UCSD-AML1 (cell line): ENCODE measurements at regions not wholly inside any gene's neighbourhood (a gene's known extent, or its start where the extent isn't known, plus 50 kb on each side); places are given as distances from the start of the nearest gene placed in this dataset.
"Not testable (repeated sequence)": the region's sequence is repeated elsewhere in the genome, so short reads cannot be mapped to it uniquely, and the experiment has no call there.

Source experiments
- DNase-seq: peaks from one replicate; lab custom pipeline; 2025; ENCODE audit not compliant: unreplicated experiment; lab: John Stamatoyannopoulos, UW

DNA sequence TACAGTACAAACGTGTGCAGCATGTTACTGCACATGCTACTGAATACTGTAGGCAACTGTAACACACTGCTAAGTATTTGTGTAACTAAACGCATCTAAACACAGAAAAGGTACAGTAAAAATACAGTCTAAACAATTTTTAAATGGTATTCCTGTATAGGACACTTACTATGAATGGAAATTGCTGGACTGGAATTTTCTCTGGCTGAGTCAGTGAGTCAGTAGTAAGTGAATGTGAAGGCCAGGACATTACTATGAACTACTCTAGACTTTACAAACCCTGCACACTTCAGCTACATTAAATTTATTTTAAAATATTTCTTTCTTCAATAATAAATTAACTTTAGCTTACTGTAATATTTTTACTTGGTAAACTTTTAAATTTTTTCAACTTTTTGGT, 225.0 kb upstream of the TENT5A start:
- no peak for DNase-seq

DNA sequence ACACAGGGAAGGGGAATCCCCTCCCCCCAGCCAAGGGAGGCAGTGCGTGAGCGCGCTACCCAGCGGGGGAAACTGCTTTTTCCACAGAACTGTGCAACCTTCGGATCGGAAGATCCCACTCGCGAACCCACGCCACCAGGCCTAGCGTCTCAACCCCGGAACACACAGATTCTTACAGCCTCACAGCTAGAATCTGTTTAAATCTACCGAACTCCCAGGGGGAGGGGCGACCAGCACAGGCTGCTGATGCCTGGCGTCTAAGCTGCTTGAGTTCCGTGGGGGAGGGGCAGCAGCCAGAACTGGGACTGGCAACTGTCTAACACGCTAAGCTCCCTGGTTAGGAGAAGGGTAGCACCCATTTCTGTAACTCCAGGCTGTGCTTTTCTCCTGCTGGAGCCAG, 217.3 kb upstream of the TENT5A start:
- DNase-seq: no peak

DNA sequence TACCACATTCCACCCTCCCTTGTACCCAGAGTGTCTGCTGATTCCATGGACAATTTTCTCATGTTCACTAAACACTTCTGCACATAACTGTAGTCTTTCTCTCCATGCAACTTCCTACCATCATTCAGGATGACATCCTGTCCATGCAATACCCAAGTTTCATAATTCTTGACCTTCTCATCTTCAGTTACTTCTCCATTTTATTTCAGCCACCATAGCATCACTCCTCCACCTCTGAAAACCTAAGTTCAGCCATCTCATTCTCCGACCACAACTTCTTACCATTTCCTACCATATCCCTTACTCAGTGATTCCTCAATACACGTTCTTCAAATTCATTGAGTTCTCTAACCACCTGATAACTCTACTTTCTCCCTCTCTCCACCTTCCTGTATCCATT, 216.5 kb upstream of the TENT5A start:
- no peak for DNase-seq

DNA sequence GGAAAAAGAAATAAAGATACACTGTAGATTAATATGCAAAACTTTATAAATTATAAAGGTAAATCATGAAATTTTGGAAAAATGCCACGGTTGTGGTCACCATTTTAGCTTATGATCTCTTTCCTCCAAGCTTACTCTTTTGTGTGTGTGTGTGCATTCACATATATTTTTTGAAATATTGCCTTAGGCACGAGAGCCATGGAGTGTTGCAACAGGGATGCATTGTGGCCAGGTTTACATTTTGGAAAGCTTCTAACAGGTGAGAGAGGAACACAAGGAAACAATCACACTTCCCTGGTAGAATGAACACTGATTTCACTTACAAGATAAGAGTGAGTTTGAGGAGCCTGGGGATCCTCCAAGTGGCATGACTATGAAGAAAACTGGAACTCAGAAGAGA, 214.5 kb upstream of the TENT5A start:
- DNase-seq: no peak

DNA sequence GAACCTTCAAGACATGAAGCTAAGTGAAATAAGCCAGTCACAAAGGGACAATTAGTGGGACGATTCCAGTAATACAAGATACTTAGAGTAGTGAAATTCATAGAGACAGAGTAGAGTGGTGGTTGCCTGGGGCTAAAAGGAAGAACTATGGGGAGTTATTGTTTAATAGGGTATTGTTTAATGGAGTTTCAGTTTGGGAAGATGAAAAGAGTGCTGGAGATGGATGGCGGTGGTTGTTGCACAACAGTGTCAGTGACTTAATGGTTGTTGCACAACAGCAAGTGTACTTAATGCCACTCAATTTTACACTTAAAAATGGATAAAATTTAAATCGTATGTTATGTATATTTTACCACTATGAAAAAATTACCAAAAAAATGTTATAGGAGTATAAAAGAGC, 209.7 kb upstream of the TENT5A start:
- DNase-seq: no peak

DNA sequence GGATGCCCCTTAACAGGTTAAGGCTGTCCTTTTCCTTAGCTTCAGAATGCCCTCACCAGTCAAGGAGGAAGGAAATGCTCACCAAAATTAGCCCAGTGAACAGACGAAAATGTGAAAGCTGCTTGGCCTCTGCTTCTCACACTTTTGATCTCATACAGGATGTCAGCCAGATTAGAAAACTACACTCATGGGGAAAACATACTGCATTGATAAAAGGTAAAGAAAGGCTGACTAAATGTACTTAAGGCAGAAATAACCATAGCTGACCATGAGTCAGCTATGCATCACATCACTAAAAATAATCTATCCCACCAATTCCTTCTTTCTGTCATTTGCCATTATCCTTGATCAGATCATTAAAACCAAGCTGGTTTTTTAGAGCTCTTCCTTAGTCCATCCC, 198.4 kb upstream of the TENT5A start:
- no peak for DNase-seq

DNA sequence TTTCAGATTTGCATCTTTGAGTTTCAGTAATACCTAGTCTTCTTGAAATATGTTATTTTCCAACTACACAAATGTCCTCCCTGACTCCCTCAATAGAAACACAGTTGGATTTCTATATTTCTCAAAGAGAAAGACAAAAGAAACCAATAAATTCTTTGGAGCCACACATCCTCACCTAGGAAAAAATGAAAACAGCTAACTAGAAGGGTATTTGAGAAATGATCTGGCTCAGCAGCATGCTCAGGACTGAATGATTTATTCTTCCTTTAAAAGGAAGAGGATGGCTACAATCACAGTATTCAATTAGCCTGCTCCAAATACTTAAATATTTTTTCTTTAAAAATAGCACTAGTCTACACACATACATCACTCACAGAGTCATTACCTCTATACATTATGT, 196.4 kb upstream of the TENT5A start:
- DNase-seq: no peak

DNA sequence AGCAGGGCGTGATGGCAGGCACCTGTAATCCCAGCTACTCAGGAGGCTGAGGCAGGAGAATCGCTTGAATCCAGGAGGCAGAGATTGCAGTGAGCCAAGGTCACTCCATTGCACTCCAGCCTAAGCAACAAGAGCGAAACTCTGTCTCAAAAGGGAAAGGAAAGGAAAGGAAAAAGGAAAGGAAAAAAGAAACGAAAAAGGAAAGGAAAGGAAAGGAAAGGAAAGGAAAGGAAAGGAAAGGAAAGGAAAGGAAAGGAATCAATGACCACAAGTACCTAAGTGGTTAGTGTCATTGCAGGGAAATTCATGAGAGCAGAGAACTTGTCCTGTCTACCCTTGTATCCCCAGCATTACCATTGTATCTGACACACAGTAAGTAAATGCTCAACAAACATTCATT, 195.7 kb upstream of the TENT5A start:
- not testable (repeated sequence) for DNase-seq

DNA sequence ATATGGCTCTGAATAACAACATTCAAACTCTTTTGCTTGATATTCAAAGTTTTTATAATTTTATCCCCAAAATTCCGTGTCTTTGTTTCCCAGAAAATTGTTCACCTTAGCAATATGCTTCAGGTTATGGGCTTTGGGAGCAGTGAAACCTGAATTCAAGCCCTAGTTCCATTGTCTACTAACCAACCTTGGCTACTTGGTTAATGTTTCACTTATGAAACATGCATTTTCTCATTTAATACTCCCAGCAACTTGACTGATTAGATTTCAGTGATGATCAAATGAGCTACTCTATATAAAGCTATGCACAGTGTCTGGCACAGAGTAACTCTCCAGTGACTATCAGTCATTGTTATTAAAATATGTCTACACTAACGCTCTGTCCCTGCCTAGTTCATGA, 192.2 kb upstream of the TENT5A start:
- no peak for DNase-seq

DNA sequence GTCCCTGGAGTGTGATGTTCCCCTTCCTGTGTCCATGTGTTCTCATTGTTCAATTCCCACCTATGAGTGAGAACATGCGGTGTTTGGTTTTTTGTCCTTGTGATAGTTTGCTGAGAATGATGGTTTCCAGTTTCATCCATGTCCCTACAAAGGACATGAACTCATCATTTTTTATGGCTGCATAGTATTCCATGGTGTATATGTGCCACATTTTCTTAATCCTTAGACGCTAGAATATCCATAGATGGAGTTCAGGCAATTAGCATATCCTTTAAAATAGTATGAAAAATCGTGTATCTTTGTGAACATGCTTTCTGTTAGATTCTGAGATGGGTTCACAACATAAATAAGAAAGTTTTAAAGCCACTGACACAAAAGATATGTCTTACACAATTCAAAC, 190.4 kb upstream of the TENT5A start:
- DNase-seq: not testable (repeated sequence)

DNA sequence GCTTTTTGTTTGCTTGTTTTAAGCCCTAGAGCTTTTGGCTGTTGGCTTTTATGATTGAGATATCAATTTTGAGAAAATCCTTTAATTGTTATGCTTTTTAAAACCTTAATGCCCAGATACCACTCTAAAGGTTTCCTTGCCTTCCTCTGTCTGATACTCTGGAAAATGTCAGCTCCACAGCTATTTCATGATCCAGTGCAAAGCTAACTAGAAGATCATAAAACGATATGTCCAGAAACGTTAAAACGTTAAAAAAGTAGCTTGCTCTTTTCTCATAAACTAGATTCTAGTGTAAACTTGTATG, 189.5 kb upstream of the TENT5A start:
- no peak for DNase-seq

DNA sequence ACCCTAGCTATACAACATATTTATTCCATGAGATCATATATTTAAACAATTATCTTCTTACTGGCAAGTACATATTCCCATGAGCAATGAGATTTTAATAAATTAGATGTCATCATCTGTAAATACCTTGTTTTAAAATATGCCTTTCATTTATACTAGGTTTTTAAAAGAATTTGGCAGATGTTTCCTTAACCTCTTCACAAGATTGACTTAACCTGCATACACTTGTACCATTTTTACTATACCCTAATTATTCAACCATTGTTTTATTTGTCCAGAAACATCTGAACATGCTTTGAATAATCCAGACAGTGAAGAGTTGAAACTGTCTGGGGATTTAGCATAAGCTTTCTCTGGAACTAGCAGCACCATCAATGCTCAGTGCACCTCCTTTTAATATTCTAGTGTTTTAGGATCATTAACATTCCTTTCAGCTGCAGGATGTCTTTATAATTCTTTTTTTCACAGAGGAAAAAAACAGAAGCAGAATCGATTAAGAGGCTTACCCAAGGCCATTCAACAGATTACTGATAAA, 188.0 kb upstream of the TENT5A start:
- no peak for DNase-seq

DNA sequence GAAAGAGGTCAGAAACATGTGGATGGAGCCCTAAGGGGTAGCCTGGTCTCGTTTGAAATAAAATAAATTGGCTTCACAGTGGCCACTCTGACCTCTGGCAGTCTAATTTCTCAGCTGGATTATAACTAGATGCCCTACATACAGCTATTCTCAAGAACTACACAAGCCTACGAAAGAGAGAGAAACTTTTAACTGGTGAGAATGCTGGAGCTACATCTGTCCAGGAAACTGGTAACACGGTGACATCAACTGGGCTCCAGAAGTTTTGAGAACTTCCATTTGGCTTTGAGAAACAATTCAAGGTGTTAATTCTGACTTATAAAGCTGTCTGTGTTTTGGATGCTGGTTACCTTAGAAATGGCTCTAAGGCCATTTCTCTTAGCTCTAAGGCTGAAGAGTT, 187.3 kb upstream of the TENT5A start:
- DNase-seq: no peak

DNA sequence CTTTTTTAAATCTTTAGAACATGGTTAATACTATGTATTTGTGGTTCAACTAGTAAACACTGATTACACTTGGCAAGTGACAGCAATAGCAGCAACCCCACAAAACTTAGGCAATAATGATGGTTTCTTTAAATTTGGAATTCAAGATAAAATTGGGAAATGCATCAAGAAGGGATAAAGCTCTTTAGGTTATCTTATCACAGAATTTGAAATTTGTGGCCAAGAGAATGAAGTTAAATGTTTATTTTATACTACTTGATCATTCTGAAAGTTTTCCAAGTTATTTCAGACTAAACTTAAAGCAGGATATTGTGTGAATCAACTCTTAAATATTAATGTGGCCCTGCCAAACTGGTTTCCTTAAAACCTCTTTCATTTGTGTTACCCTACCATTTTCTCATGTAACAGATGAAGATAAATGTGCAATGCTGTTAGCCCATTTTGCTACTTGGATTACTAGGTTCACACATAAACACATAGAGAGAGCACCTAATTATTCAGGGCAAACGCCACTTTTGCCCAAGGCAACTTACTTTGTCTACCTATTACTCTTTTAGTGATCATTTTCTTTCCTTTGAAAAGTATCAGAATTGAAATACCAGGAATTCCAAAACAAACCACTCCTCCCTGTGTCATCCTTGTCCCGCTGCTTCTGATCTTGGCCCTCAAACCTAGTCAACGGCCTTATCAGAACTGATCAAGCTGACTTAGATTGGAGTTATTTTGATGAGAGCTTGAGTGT, 186.7 kb upstream of the TENT5A start:
- DNase-seq: no peak

DNA sequence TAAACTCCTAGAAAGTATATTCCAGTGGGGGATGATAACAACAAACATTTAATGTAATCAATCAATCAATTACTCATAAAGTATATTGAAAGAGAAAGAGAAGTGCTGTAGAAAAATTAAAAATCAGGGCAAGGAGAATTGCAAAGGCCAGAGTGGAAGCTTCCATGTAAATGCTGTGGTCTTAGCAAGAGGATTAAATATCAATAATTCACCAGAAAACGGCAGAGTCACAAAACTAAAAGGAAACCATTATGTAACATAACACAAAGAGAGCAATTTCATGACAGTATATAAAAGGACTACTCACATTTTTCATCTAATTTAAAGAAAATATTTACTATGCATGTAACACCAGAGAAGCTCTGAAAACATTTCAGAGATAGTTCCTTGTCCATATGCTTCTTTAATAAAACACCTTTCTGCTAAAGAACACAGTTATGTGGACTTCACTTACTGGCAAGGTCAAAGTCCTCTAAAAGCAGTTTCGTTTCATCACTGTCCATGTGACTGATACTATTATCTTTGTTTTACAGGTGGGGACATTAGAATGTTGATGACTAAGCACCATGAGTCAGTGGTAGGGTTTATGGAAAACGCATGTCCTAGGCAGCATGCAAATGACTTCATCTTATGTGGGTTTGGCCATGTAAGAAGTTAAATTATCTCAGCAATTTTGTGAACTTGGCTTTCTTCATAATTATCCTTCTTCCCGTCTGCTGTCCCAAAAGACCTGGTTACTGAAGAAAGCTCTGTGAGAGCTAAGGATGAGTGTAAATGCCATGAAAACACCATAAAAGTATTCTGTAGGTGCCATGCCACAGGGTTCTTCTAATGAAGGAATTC, 185.8 kb upstream of the TENT5A start:
- DNase-seq: no peak

DNA sequence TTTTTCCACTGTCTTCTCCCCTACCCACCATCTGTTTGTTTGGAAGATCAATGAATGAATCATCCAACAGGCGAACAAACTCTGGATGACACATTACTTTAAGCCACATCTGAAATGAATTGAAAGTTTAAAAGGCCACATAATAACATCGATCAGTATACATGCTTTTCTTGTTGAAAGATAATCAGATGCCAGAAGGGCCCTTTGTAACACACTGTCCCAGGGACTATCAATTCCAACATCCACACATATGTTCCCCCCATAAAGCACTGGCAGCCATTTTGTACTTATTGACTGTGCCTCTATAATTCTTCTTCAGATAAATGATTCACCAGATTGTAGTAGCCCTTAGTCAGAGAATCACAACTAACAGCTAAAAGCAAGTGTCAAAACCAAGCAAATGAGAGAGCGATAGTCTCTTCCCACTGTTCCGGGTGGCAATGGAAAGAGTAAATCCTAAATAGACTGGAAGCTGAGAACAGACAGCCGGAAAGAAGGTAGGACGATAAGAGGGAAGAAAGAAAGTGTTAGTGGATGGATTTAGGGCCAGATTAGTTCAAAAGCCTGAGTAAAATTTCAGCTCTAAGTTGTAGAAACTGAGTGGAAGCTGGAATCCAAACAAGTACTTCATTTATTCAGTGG, 184.9 kb upstream of the TENT5A start:
- DNase-seq: no peak

DNA sequence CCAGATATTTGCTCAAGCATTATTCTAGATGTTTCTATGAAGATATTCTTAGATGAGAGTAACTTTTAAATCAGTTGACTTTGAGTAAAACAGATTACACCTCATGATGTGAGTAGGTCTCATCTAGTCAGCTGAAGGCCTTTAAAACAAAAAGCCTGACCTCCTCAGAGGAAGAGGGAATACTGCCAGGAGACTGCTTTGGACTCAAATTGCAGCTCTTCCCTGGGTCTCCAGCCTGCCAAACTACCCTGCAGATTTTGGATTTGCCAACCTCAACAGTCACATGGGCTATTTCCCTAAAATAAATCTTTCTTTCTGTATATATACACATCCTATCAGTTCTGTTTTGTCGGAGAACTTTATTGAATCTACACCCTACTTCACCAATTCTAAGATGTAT, 182.5 kb upstream of the TENT5A start:
- DNase-seq: no peak

DNA sequence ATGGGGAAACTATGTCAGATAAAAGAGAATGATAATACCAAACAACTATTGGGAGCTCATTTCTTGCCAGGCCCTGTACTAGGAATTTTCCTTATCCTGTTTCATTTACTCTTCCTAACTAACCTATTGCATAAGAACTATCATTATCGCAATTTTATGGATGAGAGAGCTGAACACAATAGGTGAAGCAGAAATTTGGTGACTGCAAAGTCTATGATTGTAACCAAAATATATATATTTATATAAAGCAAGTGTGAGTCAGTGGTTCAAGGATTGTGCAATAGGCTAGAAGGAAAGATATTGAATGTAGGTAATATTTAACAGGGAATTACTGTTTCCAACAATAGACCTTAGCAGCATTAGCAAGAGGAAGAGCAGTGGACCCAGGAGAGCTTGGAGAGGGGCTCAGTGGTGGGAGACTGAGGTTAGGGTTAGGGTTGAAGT, 181.1 kb upstream of the TENT5A start:
- DNase-seq: no peak

DNA sequence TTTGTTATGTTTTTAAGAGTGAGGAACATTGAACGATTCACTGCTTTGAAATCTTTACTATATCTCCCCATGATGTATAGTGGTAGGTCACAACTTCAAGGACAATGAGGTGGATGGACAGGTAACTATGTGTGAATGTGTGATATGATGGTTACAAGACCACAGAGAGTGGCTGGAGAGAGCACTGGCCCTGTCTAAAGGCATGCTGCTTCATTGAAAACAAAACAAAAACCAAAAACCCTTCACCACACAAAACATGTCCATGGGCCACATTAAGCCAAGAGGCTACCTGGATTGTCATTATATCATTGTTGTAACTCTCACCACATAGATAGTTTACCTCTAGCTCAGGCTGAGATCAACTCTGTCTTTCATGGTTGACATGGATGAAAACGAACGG, 180.6 kb upstream of the TENT5A start:
- no peak for DNase-seq

DNA sequence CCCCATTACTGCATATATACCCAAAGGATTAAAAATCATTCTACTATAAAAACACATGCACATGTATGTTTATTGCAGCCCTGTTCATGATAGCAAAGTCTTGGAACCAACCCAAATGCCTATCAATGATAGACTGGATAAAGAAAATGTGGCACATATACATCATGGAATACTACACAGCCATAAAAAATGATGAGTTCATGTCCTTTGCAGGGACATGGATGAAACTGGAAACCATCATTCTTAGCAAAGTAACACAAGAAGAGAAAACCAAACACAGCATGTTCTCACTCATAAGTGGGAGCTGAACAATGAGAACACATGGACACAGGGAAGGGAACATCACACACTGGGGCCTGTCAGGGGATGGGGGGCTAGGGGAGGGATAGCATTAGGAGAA, 180.0 kb upstream of the TENT5A start:
- not testable (repeated sequence) for DNase-seq

DNA sequence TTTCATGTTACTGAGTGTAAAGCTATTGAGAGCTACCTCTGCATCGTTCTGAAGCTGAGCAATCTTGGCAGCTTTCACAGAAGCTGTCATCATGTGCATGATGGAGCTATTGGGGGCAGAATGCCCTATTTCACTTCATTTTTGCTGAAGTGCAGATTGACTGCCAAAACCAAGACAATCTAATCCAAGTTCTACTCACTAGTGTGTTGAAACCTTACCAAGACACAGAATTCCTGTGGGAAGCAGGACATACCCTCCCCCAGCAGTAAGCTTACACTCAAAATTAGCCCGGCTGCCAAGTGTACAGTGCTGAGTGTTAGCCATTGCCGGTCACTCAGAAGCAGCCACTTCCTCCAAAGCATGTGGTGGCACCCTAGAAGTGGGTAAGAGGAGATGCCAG, 177.3 kb upstream of the TENT5A start:
- no peak for DNase-seq

DNA sequence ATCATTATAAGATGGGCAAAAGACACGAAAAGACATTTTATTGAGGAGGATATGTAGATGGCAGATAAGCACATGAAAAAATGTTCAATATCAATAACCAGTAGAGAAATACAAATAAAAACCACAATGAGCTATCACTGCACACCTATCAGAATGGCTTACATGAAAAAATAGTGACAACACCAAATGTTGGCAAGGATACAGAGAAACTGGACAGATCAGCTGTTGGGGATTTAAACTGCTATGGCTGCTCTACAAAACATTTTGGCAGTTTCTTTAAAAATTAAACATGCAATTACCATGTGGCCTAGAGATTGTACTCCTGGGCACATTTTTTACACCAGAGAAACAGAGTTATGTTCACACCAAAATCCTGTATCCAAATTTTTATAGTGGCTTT, 172.7 kb upstream of the TENT5A start:
- DNase-seq: no peak
